DMS114 treated with DMSO at 0.1 percent for 48 hours (cell line): ENCODE measurements at regions not wholly inside any gene's neighbourhood (a gene's known extent, or its start where the extent isn't known, plus 50 kb on each side); places are given as distances from the start of the nearest gene placed in this dataset.

Experiments
- DNase-seq: peaks from one replicate; lab custom pipeline; 2025; ENCODE audit not compliant: unreplicated experiment; lab: John Stamatoyannopoulos, UW

GRCh38 chr11:42257534-42257933, 798.1 kb upstream of the LRRC4C start:
- no peak for DNase-seq

- DNase-seq = no peak
Observed at GRCh38 chr11:42265072-42265471, 805.6 kb upstream of the LRRC4C start.

- no peak for DNase-seq
Observed at GRCh38 chr11:42271306-42271705, 811.9 kb upstream of the LRRC4C start.

GRCh38 chr11:42273977-42274376, 814.5 kb upstream of the LRRC4C start:
- DNase-seq = no peak

GRCh38 chr11:42296910-42297309, 837.5 kb upstream of the LRRC4C start:
- no peak for DNase-seq

- no peak for DNase-seq
Observed at GRCh38 chr11:42299780-42300179, 840.3 kb upstream of the LRRC4C start.

- no peak for DNase-seq
Observed at GRCh38 chr11:42301777-42302176, 842.3 kb upstream of the LRRC4C start.

GRCh38 chr11:42311514-42311913, 852.1 kb upstream of the LRRC4C start:
- no peak for DNase-seq

GRCh38 chr11:42311944-42312343, 852.5 kb upstream of the LRRC4C start:
- DNase-seq = no peak

GRCh38 chr11:42315267-42315666, 855.8 kb upstream of the LRRC4C start:
- no peak for DNase-seq

- DNase-seq = no peak
Observed at GRCh38 chr11:42315846-42316245, 856.4 kb upstream of the LRRC4C start.

GRCh38 chr11:42319921-42320320, 860.5 kb upstream of the LRRC4C start:
- DNase-seq = no peak

- no peak for DNase-seq
Observed at GRCh38 chr11:42329929-42330565, 870.6 kb upstream of the LRRC4C start.

GRCh38 chr11:42337786-42338455, 878.5 kb upstream of the LRRC4C start:
- DNase-seq = no peak

- no peak for DNase-seq
Observed at GRCh38 chr11:42344204-42344792, 884.8 kb upstream of the LRRC4C start.

- no peak for DNase-seq
Observed at GRCh38 chr11:42345933-42346332, 886.5 kb upstream of the LRRC4C start.

GRCh38 chr11:42363701-42364100, 904.2 kb upstream of the LRRC4C start:
- no peak for DNase-seq

GRCh38 chr11:42390116-42390515, 921.7 kb upstream of the API5 start:
- no peak for DNase-seq

GRCh38 chr11:42397483-42397882, 914.3 kb upstream of the API5 start:
- DNase-seq = no peak

GRCh38 chr11:42407341-42407740, 904.5 kb upstream of the API5 start:
- DNase-seq = no peak

GRCh38 chr11:42410251-42410955, 901.4 kb upstream of the API5 start:
- no peak for DNase-seq

- no peak for DNase-seq
Observed at GRCh38 chr11:42412590-42412989, 899.2 kb upstream of the API5 start.
